SK-N-SH (cell line): ENCODE measurements at regions not wholly inside any gene's neighbourhood (a gene's known extent, or its start where the extent isn't known, plus 50 kb on each side); places are given as distances from the start of the nearest gene placed in this dataset.

Experiments
- CHD2 ChIP-seq: fragments of 150-350 bp; IDR thresholded peaks from 2 replicates; pipeline ENCODE4 v1.6.1; 2018; ENCODE audit warnings: low read length; ENCODE audit not compliant: partially characterized antibody
- CTCF ChIP-seq: fragments of 200-600 bp; sonication (generic); IDR thresholded peaks from 2 replicates; pipeline ENCODE4 v1.6.1; 2017; ENCODE audit warnings: antibody characterized with exemption, mild to moderate bottlenecking, moderate library complexity
- EP300 ChIP-seq, 2 experiments: IDR thresholded peaks; 2 replicates each; pipeline versions ENCODE4 v1.4.0 to v1.6.1; 2012; ENCODE audit warnings: borderline replicate concordance in 1 of 2, low read depth in 1 of 2, low read length in 1 of 2
- FOXJ3 ChIP-seq: sonication (generic); formaldehyde crosslinking; IDR thresholded peaks from 2 replicates; pipeline ENCODE4 v1.5.1; 2020; ENCODE audit warnings: mild to moderate bottlenecking, missing genetic modification reagents
- FOXM1 ChIP-seq: IDR thresholded peaks from 2 replicates; pipeline ENCODE4 v1.4.0; 2012; ENCODE audit warnings: low read depth, mild to moderate bottlenecking
- GABPA ChIP-seq: IDR thresholded peaks from 2 replicates; pipeline ENCODE4 v1.4.0; 2012; ENCODE audit warnings: low read depth, mild to moderate bottlenecking
- IRF3 ChIP-seq: fragments of 150-350 bp; IDR thresholded peaks from 2 replicates; pipeline ENCODE4 v1.6.1; 2016; ENCODE audit warnings: mild to moderate bottlenecking, low read depth, low read length
- MAX ChIP-seq: IDR thresholded peaks from 2 replicates; pipeline ENCODE4 v1.4.0; 2012; ENCODE audit warnings: low read depth
- NFIC ChIP-seq: IDR thresholded peaks from 2 replicates; pipeline ENCODE4 v1.4.0; 2012; ENCODE audit warnings: borderline replicate concordance
- RAD21 ChIP-seq: IDR thresholded peaks from 2 replicates; pipeline ENCODE4 v1.6.1; 2012; ENCODE audit warnings: mild to moderate bottlenecking, low read length
- REST ChIP-seq: IDR thresholded peaks from 2 replicates; pipeline ENCODE4 v1.6.1; 2012; ENCODE audit warnings: mild to moderate bottlenecking, low read depth, low read length, moderate library complexity
- TEAD4 ChIP-seq: IDR thresholded peaks from 2 replicates; pipeline ENCODE4 v1.4.0; 2012; ENCODE audit warnings: mild to moderate bottlenecking, borderline replicate concordance; ENCODE audit not compliant: insufficient read depth
- USF1 ChIP-seq: IDR thresholded peaks from 2 replicates; pipeline ENCODE4 v1.4.0; 2012; ENCODE audit warnings: low read depth, borderline replicate concordance

- TF ChIP-seq CTCF = no peak
- TF ChIP-seq RAD21 = no peak
- no peak for TF ChIP-seq MAX
- no peak for TF ChIP-seq REST
- TF ChIP-seq NFIC = no peak
- no peak for TF ChIP-seq FOXM1
- TF ChIP-seq EP300 (IDR thresholded peaks at IDR 0.05; ENCODE audit: borderline replicate concordance in 1 of 2, low read depth in 1 of 2, low read length in 1 of 2) = no peak
- TF ChIP-seq TEAD4 = no peak
- no peak for TF ChIP-seq GABPA
- no peak for TF ChIP-seq USF1
- TF ChIP-seq IRF3 = no peak
- no peak for TF ChIP-seq CHD2
- no peak for TF ChIP-seq FOXJ3 (CRISPR knock-in tag)
Measured at GRCh38 chr14:81766321-81766915, 232.8 kb upstream of the SEL1L start.
